SK-N-MC (cell line): ENCODE measurements at regions not wholly inside any gene's neighbourhood (a gene's known extent, or its start where the extent isn't known, plus 50 kb on each side); places are given as distances from the start of the nearest gene placed in this dataset.

Source experiments
- EZH2 ChIP-seq: fragments of 200-600 bp; sonication (generic); IDR thresholded peaks from one replicate; pipeline ENCODE4 v1.6.1; 2017; ENCODE audit warnings: antibody characterized with exemption
- FOXP2 ChIP-seq: optimal IDR thresholded peaks from 2 replicates; pipeline ENCODE3; 2011; ENCODE audit warnings: mild to moderate bottlenecking, moderate library complexity; ENCODE audit not compliant: insufficient read depth; ENCODE audit errors: extremely low read length, control extremely low read depth
- POLR2AphosphoS5 ChIP-seq: IDR thresholded peaks from 2 replicates; pipeline ENCODE4 v1.6.1; 2012; ENCODE audit warnings: mild to moderate bottlenecking, low read depth, low read length, borderline replicate concordance

DNA sequence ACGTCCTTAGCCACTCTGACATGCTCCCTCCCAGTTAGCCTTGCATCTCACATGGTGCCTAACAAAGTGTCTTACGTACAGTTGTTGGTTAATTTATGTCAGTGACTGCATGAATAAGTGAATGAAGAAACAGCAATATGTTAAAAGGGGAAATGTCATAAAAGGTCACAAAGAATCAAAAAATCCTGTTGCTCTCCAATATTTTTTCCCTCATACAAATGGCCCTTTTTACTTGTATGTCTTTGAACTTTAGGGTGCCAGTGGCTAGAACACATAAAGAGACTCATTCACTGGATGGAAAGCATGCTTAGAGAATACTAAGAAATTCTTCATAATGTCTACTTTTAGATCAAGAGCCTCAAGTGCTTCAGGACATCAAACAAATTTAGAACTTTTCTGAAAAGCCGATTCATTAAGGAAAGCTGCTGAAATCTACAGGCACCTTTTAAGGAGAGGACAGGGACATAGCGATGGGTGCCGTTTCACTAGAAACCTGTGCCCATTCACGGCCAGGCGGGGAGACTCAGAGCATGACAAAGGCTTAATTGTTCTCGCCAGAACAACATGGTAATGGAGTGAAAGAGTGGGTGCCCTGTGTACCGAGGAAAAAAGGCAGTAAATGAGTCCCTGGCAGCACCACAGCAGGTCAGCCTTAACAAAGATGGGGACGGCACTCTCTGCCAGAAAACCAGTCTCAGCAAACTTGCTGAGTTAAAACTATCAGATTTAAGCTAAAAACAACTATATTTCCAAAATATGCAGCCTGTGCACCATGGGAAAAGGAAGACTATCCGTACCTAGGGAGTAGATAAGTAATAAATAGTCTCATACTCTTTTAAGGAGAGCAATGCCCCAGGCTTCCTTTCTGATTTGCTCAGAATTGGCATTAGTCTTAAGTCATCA is 71.6 kb upstream of the SPTBN1 start:
- no peak for TF ChIP-seq POLR2AphosphoS5
- no peak for TF ChIP-seq FOXP2
- TF ChIP-seq EZH2, result no peak
